ENCODE measurements at regions not wholly inside any gene's neighbourhood (a gene's known extent, or its start where the extent isn't known, plus 50 kb on each side); places are given as distances from the start of the nearest gene placed in this dataset.

GRCh38 chr10:29007370-29007747, 281.5 kb upstream of the LYZL1 start:
- TF ChIP-seq CTCF (IDR thresholded peaks at IDR 0.05): no peak
- Histone ChIP-seq H3K36me3 (no peaks in the 10 kb centered on the region), H3K4me1 (peaks cover 0 to 7% (median 0%) of the 10 kb centered on the region in 4 donors), H3K4me3 (no peak overlapping the region), H3K27me3 (peaks cover 0 to 5% of the 10 kb centered on the region in 2 donors), H3K9me3 (no peaks in the 10 kb centered on the region), H3K27ac (no peak overlapping the region)
- DNase-seq: no peak
- intact Hi-C loops (cut with DNase I; ENCODE audit: low total_unique reads): no loop called here

GRCh38 chr10:29007748-29008610, 280.9 kb upstream of the LYZL1 start:
- H3K4me3 ChIP-seq: no peak overlapping the region
- no peak for TF ChIP-seq CTCF (IDR thresholded peaks at IDR 0.05)
- H3K36me3 ChIP-seq: no peaks in the 10 kb centered on the region
- peaks cover 0 to 5% of the 10 kb centered on the region in 2 donors for H3K27me3 ChIP-seq
- H3K9me3 ChIP-seq: no peaks in the 10 kb centered on the region
- DNase-seq: no peak
- peaks cover 0 to 7% (median 0%) of the 10 kb centered on the region in 4 donors for H3K4me1 ChIP-seq
- H3K27ac ChIP-seq: no peak overlapping the region
- intact Hi-C loops (cut with DNase I; ENCODE audit: low total_unique reads): no loop called here

GRCh38 chr10:29009464-29009863, 279.4 kb upstream of the LYZL1 start:
- Histone ChIP-seq H3K4me1 (peaks cover 0 to 7% (median 0%) of the 10 kb centered on the region in 4 donors), H3K27me3 (peaks cover 0 to 5% of the 10 kb centered on the region in 2 donors), H3K9me3 (no peaks in the 10 kb centered on the region), H3K4me3 (no peak overlapping the region), H3K36me3 (no peaks in the 10 kb centered on the region), H3K27ac (no peak overlapping the region)
- no peak for TF ChIP-seq CTCF (IDR thresholded peaks at IDR 0.05)
- intact Hi-C loops (cut with DNase I; ENCODE audit: low total_unique reads): no loop called here
- DNase-seq: no peak

- no peak overlapping the region for H3K27ac ChIP-seq
- H3K4me3 ChIP-seq: no peak overlapping the region
- DNase-seq: no peak
- peaks cover 0 to 5% of the 10 kb centered on the region in 2 donors for H3K27me3 ChIP-seq
- no peak for TF ChIP-seq CTCF (IDR thresholded peaks at IDR 0.05)
- H3K36me3 ChIP-seq: no peaks in the 10 kb centered on the region
- intact Hi-C loops (cut with DNase I; ENCODE audit: low total_unique reads): loop anchor here (10.0 kb wide), 1 partner anchor 293 kb away; no protein-coding TSS in a partner anchor
- no peaks in the 10 kb centered on the region for H3K9me3 ChIP-seq
- peaks cover 0 to 7% (median 0%) of the 10 kb centered on the region in 4 donors for H3K4me1 ChIP-seq
Measured at GRCh38 chr10:29011516-29011915, 277.4 kb upstream of the LYZL1 start.

- peaks cover 0 to 7% (median 0%) of the 10 kb centered on the region in 4 donors for H3K4me1 ChIP-seq
- H3K27me3 ChIP-seq: no peaks in the 10 kb centered on the region
- H3K4me3 ChIP-seq: no peak overlapping the region
- no peaks in the 10 kb centered on the region for H3K36me3 ChIP-seq
- intact Hi-C loops (cut with DNase I; ENCODE audit: low total_unique reads): loop anchor here (10.0 kb wide), 1 partner anchor 292 kb away; no protein-coding TSS in a partner anchor
- no peak for DNase-seq
- TF ChIP-seq CTCF (IDR thresholded peaks at IDR 0.05): no peak
- H3K27ac ChIP-seq: no peak overlapping the region
- H3K9me3 ChIP-seq: no peaks in the 10 kb centered on the region
Measured at GRCh38 chr10:29012926-29013554, 275.8 kb upstream of the LYZL1 start.
